ENCODE measurements at regions not wholly inside any gene's neighbourhood (a gene's known extent, or its start where the extent isn't known, plus 50 kb on each side); places are given as distances from the start of the nearest gene placed in this dataset.

DNA sequence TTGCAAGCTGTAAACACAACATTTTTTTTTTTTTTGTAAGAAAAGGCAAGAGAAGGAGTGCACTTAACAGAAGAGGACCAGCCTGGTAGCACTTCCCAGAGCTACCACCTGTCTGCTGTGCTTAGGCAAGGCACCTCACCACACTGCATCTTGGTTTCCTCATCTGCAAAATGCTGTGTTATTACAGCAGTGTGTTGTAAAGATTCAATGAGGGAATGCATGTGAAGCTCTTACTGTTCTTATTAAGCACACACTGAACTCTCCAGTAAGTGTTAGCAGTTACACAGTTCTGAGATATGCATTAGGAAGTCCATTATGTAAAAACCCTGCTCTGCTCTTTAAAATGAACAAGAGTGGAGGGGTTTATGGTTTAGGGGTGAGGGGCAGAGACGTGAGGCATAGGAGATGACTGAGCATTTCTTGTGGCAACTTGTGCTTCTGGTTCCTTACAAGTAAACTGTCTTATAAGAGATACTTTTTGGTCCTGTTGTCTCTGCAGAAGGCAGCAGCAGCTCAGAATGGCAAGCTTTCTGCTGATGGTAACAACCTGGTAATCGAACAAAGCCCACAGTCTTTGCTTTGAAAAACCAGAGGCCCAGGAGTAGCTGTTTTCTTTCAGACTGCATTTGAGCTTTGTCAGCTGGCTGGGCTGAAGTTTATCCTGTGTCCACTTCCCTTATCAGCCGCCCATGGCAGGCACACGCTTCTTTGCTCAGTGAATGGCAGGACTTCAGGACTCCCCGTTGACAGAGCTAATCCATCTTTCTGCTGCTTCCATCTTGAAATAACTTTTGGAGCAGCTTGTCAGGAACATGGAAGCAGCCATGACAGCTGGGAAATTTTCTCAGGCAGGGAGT is 98.8 kb upstream of the BMPER start (continued):
- no peak for TF ChIP-seq CHD7 (IDR thresholded peaks at IDR 0.05; ENCODE audit: low read depth, low read length)
- no peak for TF ChIP-seq TSC22D4 (tag; IDR thresholded peaks at IDR 0.05)
- no peak for TF ChIP-seq EHMT2 (IDR thresholded peaks at IDR 0.05)
- no peak for TF ChIP-seq SMARCB1 (IDR thresholded peaks at IDR 0.05; ENCODE audit: insufficient read length, low read depth)
